K562 (cell line): ENCODE measurements at regions not wholly inside any gene's neighbourhood (a gene's known extent, or its start where the extent isn't known, plus 50 kb on each side); places are given as distances from the start of the nearest gene placed in this dataset.

Experiments used
- MCM2 ChIP-seq: fragments of 450-650 bp; IDR thresholded peaks from 2 replicates; pipeline ENCODE4 v1.6.1; 2017; ENCODE audit warnings: low read depth, mild to moderate bottlenecking
- TBP ChIP-seq: optimal IDR thresholded peaks from 2 replicates; pipeline ENCODE3; 2011; ENCODE audit warnings: low read depth, low read length, improper control_type of control experiment
- ZNF407 ChIP-seq: fragments of 450-650 bp; IDR thresholded peaks from 2 replicates; pipeline ENCODE4 v1.6.1; 2016; ENCODE audit warnings: low read depth

DNA sequence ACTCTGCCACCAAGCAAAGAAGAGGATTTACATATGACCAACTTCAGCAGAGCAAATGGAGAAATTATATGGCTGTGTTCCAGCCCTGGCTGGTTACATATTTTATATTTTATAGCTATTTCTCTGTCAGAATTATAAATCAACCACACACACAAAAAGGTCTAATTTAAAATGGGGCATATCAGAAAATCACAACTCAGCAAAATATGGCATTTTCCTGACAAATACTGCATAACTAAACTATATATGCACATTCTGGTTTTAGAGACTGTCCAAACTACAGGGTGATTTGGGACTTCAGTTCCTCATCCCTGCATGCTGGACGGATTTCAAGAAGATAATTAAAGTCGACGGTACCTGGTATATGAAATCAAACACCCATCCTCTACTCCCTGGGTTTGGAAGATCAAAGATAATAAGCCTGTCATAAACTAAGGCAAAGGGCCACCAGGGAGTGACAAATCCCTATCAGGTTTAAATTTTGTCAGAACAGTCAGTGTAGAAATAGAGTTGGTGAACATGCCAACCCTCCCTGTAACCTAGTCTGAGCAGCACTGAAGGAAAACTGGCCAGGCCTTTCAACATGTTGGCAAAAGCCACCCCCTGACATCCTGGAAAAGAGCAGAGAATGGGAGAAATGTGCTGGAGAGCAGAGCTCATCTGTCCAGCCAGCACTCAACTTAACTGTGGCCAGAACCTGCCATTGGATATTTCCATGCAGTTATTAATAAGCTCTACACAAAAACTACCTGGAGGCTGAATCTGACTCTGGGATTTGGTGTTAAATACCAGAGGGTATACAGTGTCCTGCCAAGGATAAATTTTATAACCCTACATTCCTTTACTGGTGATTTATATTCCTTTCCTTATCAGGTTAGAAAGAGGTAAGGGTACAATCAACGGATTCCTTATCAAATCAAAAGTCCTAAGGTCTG, 235.7 kb downstream of the ENC1 start (continued):
- TF ChIP-seq ZNF407 = no peak
- TF ChIP-seq MCM2 = no peak
- TF ChIP-seq TBP = no peak
